IMR-90 (cell line): ENCODE measurements at regions not wholly inside any gene's neighbourhood (a gene's known extent, or its start where the extent isn't known, plus 50 kb on each side); places are given as distances from the start of the nearest gene placed in this dataset.

ENCODE experiments used
- ATAC-seq: fragments of 200-7000 bp; cut with Tn5 transposase; 2 replicates; pipeline ENCODE4 v1.9.1; 2020; ENCODE audit warnings: low read depth, mild to moderate bottlenecking, moderate library complexity
- BruUV-seq: library from RNA; stranded (reverse); fragments of 400-500 nt; replicated peaks from 2 replicates; lab custom pipeline; 2021; lab: Mats Ljungman, UMichigan
- CTCF ChIA-PET: fragments of 300-600 bp; formaldehyde crosslinking; extraction: SDS; loops from one replicate; lab custom pipeline; 2021; ENCODE audit warnings: antibody characterized with exemption; lab: Yijun Ruan, JAX
- POLR2A ChIA-PET: fragments of 300-600 bp; sonication (Branson Sonifier 250); formaldehyde crosslinking; loops from one replicate; lab custom pipeline; 2022; ENCODE audit warnings: antibody characterized with exemption; ENCODE audit not compliant: unreplicated experiment; lab: Charles Lee
- DNase-seq: peaks from one replicate; pipeline ENCODE4 v3.0.0; 2013
- H2AFZ ChIP-seq: replicated peaks from 2 replicates; pipeline ENCODE3; 2013; ENCODE audit warnings: low read length, mild to moderate bottlenecking; ENCODE audit not compliant: poor library complexity
- H2AK5ac ChIP-seq: 2 replicates; pipeline ENCODE4 v1.6.1; 2013; ENCODE audit warnings: low read depth, low read length, inconsistent platforms
- H2AK9ac ChIP-seq: replicated peaks from 2 replicates; pipeline ENCODE3; 2013; ENCODE audit warnings: mild to moderate bottlenecking, low read depth, low read length, moderate library complexity; ENCODE audit not compliant: poor library complexity
- H2BK120ac ChIP-seq: 2 replicates; pipeline ENCODE4 v1.6.1; 2013; ENCODE audit warnings: low read depth, low read length, inconsistent platforms
- H2BK15ac ChIP-seq: 3 replicates; pipeline ENCODE4 v1.6.1; 2013; ENCODE audit warnings: low read depth, low read length, inconsistent platforms
- H2BK20ac ChIP-seq: 2 replicates; pipeline ENCODE4 v1.6.1; 2013; ENCODE audit warnings: low read depth, mild to moderate bottlenecking, inconsistent platforms, low read length, moderate library complexity
- H2BK5ac ChIP-seq: 2 replicates; pipeline ENCODE4 v1.6.1; 2013; ENCODE audit warnings: mild to moderate bottlenecking, low read depth, low read length, inconsistent platforms; ENCODE audit not compliant: poor library complexity, severe bottlenecking
- H3K14ac ChIP-seq: replicated peaks from 2 replicates; pipeline ENCODE4 v1.6.1; 2013; ENCODE audit warnings: low read depth, low read length, inconsistent platforms
- H3K18ac ChIP-seq: 2 replicates; pipeline ENCODE4 v1.6.1; 2013; ENCODE audit warnings: low read depth, low read length, control low read depth
- H3K23ac ChIP-seq: 2 replicates; pipeline ENCODE4 v1.6.1; 2013; ENCODE audit warnings: low read depth, low read length, inconsistent platforms
- H3K27ac ChIP-seq: 2 replicates; pipeline ENCODE4 v1.5.1; 2013; ENCODE audit warnings: mild to moderate bottlenecking, control low read depth, low read length; ENCODE audit not compliant: insufficient read depth
- H3K27me3 ChIP-seq: 2 replicates; pipeline ENCODE4 v1.6.1; 2013; ENCODE audit warnings: low read length; ENCODE audit not compliant: control insufficient read depth, insufficient read depth
- H3K36me3 ChIP-seq: 2 replicates; pipeline ENCODE4 v1.6.1; 2013; ENCODE audit warnings: low read length, mixed read lengths; ENCODE audit not compliant: control insufficient read depth, insufficient read depth
- H3K4ac ChIP-seq: 2 replicates; pipeline ENCODE4 v1.6.1; 2013; ENCODE audit warnings: low read depth, low read length, inconsistent platforms
- H3K4me1 ChIP-seq: 2 replicates; pipeline ENCODE4 v1.6.1; 2013; ENCODE audit warnings: low read length, mixed read lengths; ENCODE audit not compliant: control insufficient read depth, insufficient read depth
- H3K4me2 ChIP-seq: 2 replicates; pipeline ENCODE4 v1.6.1; 2013; ENCODE audit warnings: low read depth, mild to moderate bottlenecking, control low read depth, low read length, moderate library complexity
- H3K4me3 ChIP-seq: 2 replicates; pipeline ENCODE4 v1.5.1; 2013; ENCODE audit warnings: low read depth, mild to moderate bottlenecking, control low read depth, low read length, moderate library complexity; ENCODE audit not compliant: insufficient read depth
- H3K56ac ChIP-seq: 2 replicates; pipeline ENCODE4 v1.6.1; 2013; ENCODE audit warnings: low read length, inconsistent platforms; ENCODE audit not compliant: insufficient read depth; ENCODE audit errors: extremely low read depth
- H3K79me1 ChIP-seq, 2 experiments: 2 replicates each; pipeline ENCODE4 v1.6.1; 2013; ENCODE audit warnings: low read length in 2 of 2, inconsistent platforms in 1 of 2, low read depth in 1 of 2
- H3K9ac ChIP-seq: 2 replicates; pipeline ENCODE4 v1.6.1; 2013; ENCODE audit warnings: low read depth, low read length, control low read depth
- H3K9me1 ChIP-seq: 2 replicates; pipeline ENCODE4 v1.6.1; 2013; ENCODE audit warnings: low read length, inconsistent platforms; ENCODE audit not compliant: insufficient read depth
- H3K9me3 ChIP-seq: 2 replicates; pipeline ENCODE4 v1.6.1; 2013; ENCODE audit warnings: low read length; ENCODE audit not compliant: control insufficient read depth, insufficient read depth
- H4K20me1 ChIP-seq: 2 replicates; pipeline ENCODE4 v1.6.1; 2013; ENCODE audit warnings: low read length, inconsistent platforms; ENCODE audit not compliant: insufficient read depth
- H4K5ac ChIP-seq: 2 replicates; pipeline ENCODE4 v1.6.1; 2013; ENCODE audit warnings: mild to moderate bottlenecking, low read depth, low read length, control low read depth
- H4K8ac ChIP-seq, 2 experiments: 2 replicates each; pipeline ENCODE4 v1.6.1; 2013; ENCODE audit warnings: low read depth in 2 of 2, low read length in 2 of 2, control low read depth in 1 of 2, inconsistent platforms in 1 of 2
- H4K91ac ChIP-seq: 2 replicates; pipeline ENCODE4 v1.6.1; 2013; ENCODE audit warnings: low read depth, low read length, inconsistent platforms; ENCODE audit not compliant: insufficient read depth
- BHLHE40 ChIP-seq: fragments of 150-350 bp; IDR thresholded peaks from 2 replicates; pipeline ENCODE4 v1.6.1; 2016; ENCODE audit warnings: mild to moderate bottlenecking, low read depth, low read length
- CEBPB ChIP-seq: IDR thresholded peaks from 2 replicates; pipeline ENCODE4 v1.6.1; 2012; ENCODE audit warnings: low read depth, low read length, improper control_type of control experiment
- CHD1 ChIP-seq: IDR thresholded peaks from 2 replicates; pipeline ENCODE4 v1.6.1; 2012; ENCODE audit warnings: low read depth, low read length, improper control_type of control experiment
- ELK1 ChIP-seq: fragments of 150-350 bp; IDR thresholded peaks from 2 replicates; pipeline ENCODE4 v1.6.1; 2016; ENCODE audit warnings: low read depth, mild to moderate bottlenecking, low read length, moderate library complexity, borderline replicate concordance
- FOS ChIP-seq: fragments of 150-350 bp; IDR thresholded peaks from 2 replicates; pipeline ENCODE4 v1.6.1; 2016; ENCODE audit warnings: low read depth, low read length
- MAFK ChIP-seq: IDR thresholded peaks from 2 replicates; pipeline ENCODE4 v1.6.1; 2012; ENCODE audit warnings: low read depth, low read length, improper control_type of control experiment
- MAZ ChIP-seq: IDR thresholded peaks from 2 replicates; pipeline ENCODE4 v1.6.1; 2012; ENCODE audit warnings: low read depth, mild to moderate bottlenecking, low read length, improper control_type of control experiment, moderate library complexity, borderline replicate concordance
- NFE2L2 ChIP-seq: fragments of 150-350 bp; IDR thresholded peaks from 2 replicates; pipeline ENCODE4 v1.6.1; 2016; ENCODE audit warnings: low read depth, mild to moderate bottlenecking, low read length
- RAD21 ChIP-seq: IDR thresholded peaks from 2 replicates; pipeline ENCODE4 v1.6.1; 2012; ENCODE audit warnings: low read length, improper control_type of control experiment
- RFX5 ChIP-seq: IDR thresholded peaks from 2 replicates; pipeline ENCODE4 v1.8.0; 2012; ENCODE audit warnings: low read depth, mild to moderate bottlenecking, low read length, moderate library complexity
- WGBS, 2 experiments: methylation state at CpG; one replicate each; pipeline versions ENCODE4 v1.1.5 to v1.1.7; 2013; ENCODE audit warnings: missing lambda C conversion rate in 2 of 2; ENCODE audit not compliant: insufficient read length in 1 of 2; ENCODE audit errors: extremely low coverage in 2 of 2; 5-methylcytosine and 5-hydroxymethylcytosine counted together
- dilution Hi-C: fragments of 300-500 bp; cut with HindIII; formaldehyde crosslinking; loops from one replicate; pipeline ENCODE4 v1.14.3; 2018; ENCODE audit warnings: low sequenced_read_pairs; ENCODE audit not compliant: unreplicated experiment
- in situ Hi-C: fragments of 300-500 bp; cut with MboI; formaldehyde crosslinking; loops from 3 replicates; pipeline ENCODE4 v1.14.3; 2019; ENCODE audit warnings: low sequenced_read_pairs, inconsistent platforms, mixed read lengths
- intact Hi-C: fragments of 100-400 bp; cut with micrococcal nuclease; formaldehyde crosslinking; loops from 2 replicates; pipeline ENCODE4 v1.10.0; 2022

- H2AK5ac ChIP-seq, result no peak overlapping the region
- H3K27me3 ChIP-seq, result no peaks in the 10 kb centered on the region
- no peaks in the 10 kb centered on the region for H3K79me1 ChIP-seq
- no TSS peak for BruUV-seq
- no peak overlapping the region for H2AK9ac ChIP-seq
- intact Hi-C loops (no loop called here), in situ Hi-C loops (no loop called here), dilution Hi-C loops (no loop called here)
- H3K9ac ChIP-seq, result no peak overlapping the region
- H2BK20ac ChIP-seq, result no peak overlapping the region
- H4K8ac ChIP-seq, result no peak overlapping the region
- no peaks in the 10 kb centered on the region for H4K20me1 ChIP-seq
- ChIA-PET CTCF (no interaction called here), POLR2A (no interaction called here)
- H4K5ac ChIP-seq, result no peak overlapping the region
- H3K4me3 ChIP-seq, result no peak overlapping the region
- no peak overlapping the region for H3K4ac ChIP-seq
- DNase-seq (no peak), ATAC-seq (no peak)
- H3K56ac ChIP-seq, result no peak overlapping the region
- no peak overlapping the region for H2BK120ac ChIP-seq
- H2AFZ ChIP-seq, result no peak overlapping the region
- H3K36me3 ChIP-seq, result no peaks in the 10 kb centered on the region
- TF ChIP-seq MAFK (no peak), CHD1 (no peak), BHLHE40 (no peak), NFE2L2 (no peak), RAD21 (no peak), ELK1 (no peak), CEBPB (no peak), MAZ (no peak), RFX5 (no peak), FOS (no peak)
- H3K14ac ChIP-seq, result no peak overlapping the region
- H2BK15ac ChIP-seq, result no peak overlapping the region
- H3K4me2 ChIP-seq, result no peak overlapping the region
- no peaks in the 10 kb centered on the region for H3K9me3 ChIP-seq
- no peaks in the 10 kb centered on the region for H3K4me1 ChIP-seq
- H4K91ac ChIP-seq, result no peak overlapping the region
- H3K18ac ChIP-seq, result no peak overlapping the region
- WGBS, 2 experiments, result no CpG with 5 or more reads among the region's 2 CpGs
- no peak overlapping the region for H3K23ac ChIP-seq
- no peak overlapping the region for H3K27ac ChIP-seq
- no peaks in the 10 kb centered on the region for H3K9me1 ChIP-seq
- no peak overlapping the region for H2BK5ac ChIP-seq
These were observed 53.4 kb upstream of the COL25A1 start for GRCh38 chr4:109355835-109356234.
